ENCODE measurements at regions not wholly inside any gene's neighbourhood (a gene's known extent, or its start where the extent isn't known, plus 50 kb on each side); places are given as distances from the start of the nearest gene placed in this dataset.
"Not testable (repeated sequence)": the region's sequence is repeated elsewhere in the genome, so short reads cannot be mapped to it uniquely, and the experiment has no call there.

GRCh38 chr15:92773340-92773739, 117.8 kb upstream of the FAM174B start:
- Histone ChIP-seq H3K36me3 (no peaks in the 10 kb centered on the region), H3K9me3 (replicated peaks) (no peaks in the 10 kb centered on the region), H3K4me1 (replicated peaks) (no peaks in the 10 kb centered on the region), H3K4me3 (no peak overlapping the region), H3K27ac (no peak overlapping the region), H3K27me3 (replicated peaks) (no peaks in the 10 kb centered on the region)
- DNase-seq (ENCODE audit: low read depth in 1 of 2, low spot score in 2 of 2), result no peak

- Histone ChIP-seq H3K36me3 (no peaks in the 10 kb centered on the region), H3K9me3 (replicated peaks) (no peaks in the 10 kb centered on the region; the same call in 1 of the 2 replicates), H3K4me3 (no peak overlapping the region), H3K4me1 (replicated peaks) (no peaks in the 10 kb centered on the region), H3K27me3 (replicated peaks) (no peaks in the 10 kb centered on the region), H3K27ac (no peak overlapping the region)
- no peak for DNase-seq (ENCODE audit: low read depth in 1 of 2, low spot score in 2 of 2)
These were observed 120.2 kb upstream of the CHD2 start for GRCh38 chr15:92779874-92780273.

- Histone ChIP-seq H3K4me3 (no peak overlapping the region), H3K4me1 (replicated peaks) (no peaks in the 10 kb centered on the region), H3K9me3 (replicated peaks) (no peaks in the 10 kb centered on the region; the same call in 1 of the 2 replicates), H3K36me3 (no peaks in the 10 kb centered on the region), H3K27ac (no peak overlapping the region), H3K27me3 (replicated peaks) (no peaks in the 10 kb centered on the region)
- no peak for DNase-seq (ENCODE audit: low read depth in 1 of 2, low spot score in 2 of 2)
These were observed 119.3 kb upstream of the CHD2 start for GRCh38 chr15:92780843-92781242.

- Histone ChIP-seq H3K27me3 (replicated peaks) (no peaks in the 10 kb centered on the region), H3K36me3 (no peaks in the 10 kb centered on the region), H3K4me1 (replicated peaks) (no peaks in the 10 kb centered on the region), H3K27ac (no peak overlapping the region), H3K4me3 (no peak overlapping the region), H3K9me3 (replicated peaks) (no peaks in the 10 kb centered on the region; the same call in 1 of the 2 replicates)
- DNase-seq (ENCODE audit: low read depth in 1 of 2, low spot score in 2 of 2), result no peak
These were observed 118.1 kb upstream of the CHD2 start for GRCh38 chr15:92781925-92782453.

GRCh38 chr15:92787116-92787515, 113.0 kb upstream of the CHD2 start:
- H3K4me3 ChIP-seq, result no peak overlapping the region
- no peaks in the 10 kb centered on the region for H3K9me3 ChIP-seq (replicated peaks)
- H3K36me3 ChIP-seq, result no peaks in the 10 kb centered on the region
- H3K27ac ChIP-seq, result no peak overlapping the region
- no peaks in the 10 kb centered on the region for H3K27me3 ChIP-seq (replicated peaks)
- DNase-seq (ENCODE audit: low read depth in 1 of 2, low spot score in 2 of 2), result no peak
- H3K4me1 ChIP-seq (replicated peaks), result no peaks in the 10 kb centered on the region

GRCh38 chr15:92788196-92788595, 111.9 kb upstream of the CHD2 start:
- H3K9me3 ChIP-seq (replicated peaks), result no peaks in the 10 kb centered on the region
- H3K27ac ChIP-seq, result no peak overlapping the region
- H3K27me3 ChIP-seq (replicated peaks), result no peaks in the 10 kb centered on the region
- no peaks in the 10 kb centered on the region for H3K36me3 ChIP-seq
- no peak overlapping the region for H3K4me3 ChIP-seq
- no peaks in the 10 kb centered on the region for H3K4me1 ChIP-seq (replicated peaks)
- DNase-seq (ENCODE audit: low read depth in 1 of 2, low spot score in 2 of 2), result no peak

- H3K4me3 ChIP-seq; H3K27ac ChIP-seq; H3K27me3 ChIP-seq (replicated peaks); H3K36me3 ChIP-seq; H3K4me1 ChIP-seq (replicated peaks); H3K9me3 ChIP-seq (replicated peaks): not testable (repeated sequence)
- DNase-seq (ENCODE audit: low read depth in 1 of 2, low spot score in 2 of 2), result peak in 1 of 2 experiments; percentile 34
These were observed 111.3 kb upstream of the CHD2 start for GRCh38 chr15:92788793-92789192.

- Histone ChIP-seq H3K27ac (no peak overlapping the region), H3K4me3 (no peak overlapping the region), H3K27me3 (replicated peaks) (no peaks in the 10 kb centered on the region), H3K9me3 (replicated peaks) (no peaks in the 10 kb centered on the region), H3K36me3 (no peaks in the 10 kb centered on the region), H3K4me1 (replicated peaks) (peaks cover 6% of the 10 kb centered on the region)
- no peak for DNase-seq (ENCODE audit: low read depth in 1 of 2, low spot score in 2 of 2)
These were observed 103.9 kb upstream of the CHD2 start for GRCh38 chr15:92796161-92796611.

- Histone ChIP-seq H3K36me3 (no peaks in the 10 kb centered on the region), H3K4me1 (replicated peaks) (peaks cover 18% of the 10 kb centered on the region), H3K4me3 (no peak overlapping the region), H3K27ac (no peak overlapping the region), H3K9me3 (replicated peaks) (no peaks in the 10 kb centered on the region), H3K27me3 (replicated peaks) (no peaks in the 10 kb centered on the region)
- peak in 1 of 2 experiments; percentile 78 for DNase-seq (ENCODE audit: low read depth in 1 of 2, low spot score in 2 of 2)
These were observed 102.7 kb upstream of the CHD2 start for GRCh38 chr15:92797168-92798052.

GRCh38 chr15:92800013-92800412, 100.1 kb upstream of the CHD2 start:
- H3K4me1 ChIP-seq (replicated peaks), result peaks cover 40% of the 10 kb centered on the region
- no peak overlapping the region for H3K27ac ChIP-seq
- no peaks in the 10 kb centered on the region for H3K36me3 ChIP-seq
- H3K4me3 ChIP-seq, result no peak overlapping the region
- H3K27me3 ChIP-seq (replicated peaks), result no peaks in the 10 kb centered on the region
- DNase-seq (ENCODE audit: low read depth in 1 of 2, low spot score in 2 of 2), result no peak
- no peaks in the 10 kb centered on the region for H3K9me3 ChIP-seq (replicated peaks)

GRCh38 chr15:92800416-92801055, 99.6 kb upstream of the CHD2 start:
- Histone ChIP-seq H3K27ac (peak overlapping the region; percentile 98), H3K4me1 (replicated peaks) (peaks cover 43% of the 10 kb centered on the region)
- not testable (repeated sequence) for H3K36me3 ChIP-seq; DNase-seq (ENCODE audit: low read depth in 1 of 2, low spot score in 2 of 2); H3K9me3 ChIP-seq (replicated peaks); H3K27me3 ChIP-seq (replicated peaks); H3K4me3 ChIP-seq

GRCh38 chr15:92801056-92801773, 98.9 kb upstream of the CHD2 start:
- H3K27me3 ChIP-seq (replicated peaks); H3K9me3 ChIP-seq (replicated peaks); H3K4me3 ChIP-seq; H3K36me3 ChIP-seq: not testable (repeated sequence)
- H3K27ac ChIP-seq, result peak overlapping the region; percentile 98
- peaks cover 43% of the 10 kb centered on the region for H3K4me1 ChIP-seq (replicated peaks)
- peak; percentile 87 to 95 for DNase-seq (ENCODE audit: low read depth in 1 of 2, low spot score in 2 of 2)

- Histone ChIP-seq H3K9me3 (replicated peaks) (no peaks in the 10 kb centered on the region), H3K36me3 (no peaks in the 10 kb centered on the region), H3K4me3 (no peak overlapping the region), H3K4me1 (replicated peaks) (peaks cover 43% of the 10 kb centered on the region), H3K27me3 (replicated peaks) (no peaks in the 10 kb centered on the region), H3K27ac (peak overlapping the region; percentile 98)
- peak; percentile 79 to 96 for DNase-seq (ENCODE audit: low read depth in 1 of 2, low spot score in 2 of 2)
These were observed 98.2 kb upstream of the CHD2 start for GRCh38 chr15:92801774-92802464.
